AG04449 (cell line): ENCODE measurements at regions not wholly inside any gene's neighbourhood (a gene's known extent, or its start where the extent isn't known, plus 50 kb on each side); places are given as distances from the start of the nearest gene placed in this dataset.

Source experiments
- CTCF ChIA-PET: fragments of 350-600 bp; formaldehyde crosslinking; extraction: SDS; loops from one replicate; lab custom pipeline; 2021; ENCODE audit warnings: antibody characterized with exemption; lab: Yijun Ruan, JAX
- POLR2A ChIA-PET: fragments of 400-600, 350-600 bp; formaldehyde crosslinking; extraction: SDS; loops from one replicate; lab custom pipeline; 2020; ENCODE audit warnings: antibody characterized with exemption, inconsistent platforms; lab: Yijun Ruan, JAX
- DNase-seq: peaks from one replicate; pipeline ENCODE4 v3.0.0-alpha.2; 2010; ENCODE audit warnings: low read depth, low spot score
- H3K4me3 ChIP-seq: 2 replicates; pipeline ENCODE4 v1.5.1; 2011; ENCODE audit warnings: low read depth, mild to moderate bottlenecking, control low read depth, low read length
- CTCF ChIP-seq: IDR thresholded peaks from one replicate; pipeline ENCODE4 v1.5.1; 2011; ENCODE audit warnings: mild to moderate bottlenecking, moderate library complexity, low read length, control low read depth, inconsistent platforms; ENCODE audit not compliant: insufficient read depth; ENCODE audit errors: missing control alignments

GRCh38 chr2:3060049-3060448 lies 317.6 kb downstream of the EIPR1 start:
- POLR2A ChIA-PET = no interaction called here
- no peak for TF ChIP-seq CTCF
- H3K4me3 ChIP-seq = no peak overlapping the region
- no peak for DNase-seq
- CTCF ChIA-PET = no interaction called here

GRCh38 chr2:3059141-3059925 lies 318.3 kb downstream of the EIPR1 start:
- ChIA-PET POLR2A (no interaction called here), CTCF (no interaction called here)
- no peak for TF ChIP-seq CTCF
- DNase-seq = no peak
- no peak overlapping the region for H3K4me3 ChIP-seq

- no peak for TF ChIP-seq CTCF
- H3K4me3 ChIP-seq = no peak overlapping the region
- POLR2A ChIA-PET = no interaction called here
- DNase-seq = no peak
- CTCF ChIA-PET = no interaction called here
Measured at GRCh38 chr2:3054066-3054465, 323.6 kb downstream of the EIPR1 start.

- ChIA-PET CTCF (no interaction called here), POLR2A (no interaction called here)
- H3K4me3 ChIP-seq = no peak overlapping the region
- TF ChIP-seq CTCF = no peak
- no peak for DNase-seq
Measured at GRCh38 chr2:3051266-3051665, 326.4 kb downstream of the EIPR1 start.

GRCh38 chr2:3046170-3046865 lies 331.3 kb downstream of the EIPR1 start:
- H3K4me3 ChIP-seq = no peak overlapping the region
- no peak for DNase-seq
- no peak for TF ChIP-seq CTCF
- CTCF ChIA-PET = no interaction called here
- POLR2A ChIA-PET = no interaction called here

- TF ChIP-seq CTCF = no peak
- POLR2A ChIA-PET = no interaction called here
- CTCF ChIA-PET = no interaction called here
- no peak overlapping the region for H3K4me3 ChIP-seq
- no peak for DNase-seq
Measured at GRCh38 chr2:3045318-3045921, 332.2 kb downstream of the EIPR1 start.
